Fibroblast of upper back skin (primary cell): ENCODE measurements at regions not wholly inside any gene's neighbourhood (a gene's known extent, or its start where the extent isn't known, plus 50 kb on each side); places are given as distances from the start of the nearest gene placed in this dataset.

Experiments used
- DNase-seq: peaks from one replicate; pipeline ENCODE4 v3.0.0-alpha.2; 2013

GRCh38 chr2:64222351-64222750 is 78.1 kb upstream of the PELI1 start:
- peak; percentile 79 for DNase-seq

- DNase-seq, result no peak
Observed at GRCh38 chr2:64223055-64223454, 78.8 kb upstream of the PELI1 start.

GRCh38 chr2:64225491-64225890 is 81.3 kb upstream of the PELI1 start:
- peak; percentile 87 for DNase-seq

- no peak for DNase-seq
Observed at GRCh38 chr2:64226611-64227010, 82.4 kb upstream of the PELI1 start.

- no peak for DNase-seq
Observed at GRCh38 chr2:64227603-64228125, 83.4 kb upstream of the PELI1 start.

GRCh38 chr2:64228126-64228678 is 84.0 kb upstream of the PELI1 start:
- peak; percentile 55 for DNase-seq

GRCh38 chr2:64228918-64229317 is 84.7 kb upstream of the PELI1 start:
- DNase-seq, result no peak

- peak; percentile 12 for DNase-seq
Observed at GRCh38 chr2:64230540-64230939, 86.3 kb upstream of the PELI1 start.

- DNase-seq, result no peak
Observed at GRCh38 chr2:64232266-64232665, 88.0 kb upstream of the PELI1 start.

- DNase-seq, result no peak
Observed at GRCh38 chr2:64233376-64233922, 89.2 kb upstream of the PELI1 start.

- DNase-seq, result no peak
Observed at GRCh38 chr2:64234150-64234549, 89.9 kb upstream of the PELI1 start.

- no peak for DNase-seq
Observed at GRCh38 chr2:64234785-64235184, 90.6 kb upstream of the PELI1 start.

GRCh38 chr2:64237266-64237665 is 93.0 kb upstream of the PELI1 start:
- no peak for DNase-seq

GRCh38 chr2:64238799-64239198 is 94.6 kb upstream of the PELI1 start:
- no peak for DNase-seq

- DNase-seq, result no peak
Observed at GRCh38 chr2:64243081-64244036, 99.1 kb upstream of the PELI1 start.

- no peak for DNase-seq
Observed at GRCh38 chr2:64244037-64244416, 99.8 kb upstream of the PELI1 start.

- no peak for DNase-seq
Observed at GRCh38 chr2:64245631-64246030, 101.4 kb upstream of the PELI1 start.

GRCh38 chr2:64246962-64247361 is 102.7 kb upstream of the PELI1 start:
- DNase-seq, result no peak

GRCh38 chr2:64249426-64249825 is 105.2 kb upstream of the PELI1 start:
- no peak for DNase-seq

- DNase-seq, result no peak
Observed at GRCh38 chr2:64250063-64250462, 105.8 kb upstream of the PELI1 start.

GRCh38 chr2:64250751-64251423 is 106.7 kb upstream of the PELI1 start:
- no peak for DNase-seq

GRCh38 chr2:64251497-64252250 is 107.5 kb upstream of the PELI1 start:
- DNase-seq, result no peak
